ENCODE measurements at regions not wholly inside any gene's neighbourhood (a gene's known extent, or its start where the extent isn't known, plus 50 kb on each side); places are given as distances from the start of the nearest gene placed in this dataset.

DNA sequence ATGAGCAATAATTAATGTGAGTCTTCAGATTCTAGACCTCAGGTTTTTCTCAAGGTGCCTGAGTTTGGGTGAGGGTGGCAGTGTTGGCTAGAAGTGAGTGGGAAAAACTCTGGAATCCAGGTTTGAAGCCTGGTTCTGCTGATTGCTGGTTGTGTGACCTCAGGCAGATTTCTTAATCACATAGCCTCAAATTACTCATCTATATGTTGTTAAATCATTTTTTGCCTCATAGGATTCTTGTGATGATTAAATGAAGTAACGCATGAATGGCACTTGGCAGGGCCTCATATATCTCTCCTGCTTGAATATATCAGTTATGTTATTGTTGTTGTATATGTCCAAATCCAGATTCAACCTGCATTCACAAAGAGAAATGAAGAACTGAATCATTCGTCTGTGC, 60.5 kb downstream of the NR2F2 start:
- in situ Hi-C loops (cut with HindIII; ENCODE audit: low pct_unique_long_range_greater_than_20kb, low sequenced_read_pairs) = no loop called here
- DNase-seq (ENCODE audit: low read depth, low spot score) = no peak

DNA sequence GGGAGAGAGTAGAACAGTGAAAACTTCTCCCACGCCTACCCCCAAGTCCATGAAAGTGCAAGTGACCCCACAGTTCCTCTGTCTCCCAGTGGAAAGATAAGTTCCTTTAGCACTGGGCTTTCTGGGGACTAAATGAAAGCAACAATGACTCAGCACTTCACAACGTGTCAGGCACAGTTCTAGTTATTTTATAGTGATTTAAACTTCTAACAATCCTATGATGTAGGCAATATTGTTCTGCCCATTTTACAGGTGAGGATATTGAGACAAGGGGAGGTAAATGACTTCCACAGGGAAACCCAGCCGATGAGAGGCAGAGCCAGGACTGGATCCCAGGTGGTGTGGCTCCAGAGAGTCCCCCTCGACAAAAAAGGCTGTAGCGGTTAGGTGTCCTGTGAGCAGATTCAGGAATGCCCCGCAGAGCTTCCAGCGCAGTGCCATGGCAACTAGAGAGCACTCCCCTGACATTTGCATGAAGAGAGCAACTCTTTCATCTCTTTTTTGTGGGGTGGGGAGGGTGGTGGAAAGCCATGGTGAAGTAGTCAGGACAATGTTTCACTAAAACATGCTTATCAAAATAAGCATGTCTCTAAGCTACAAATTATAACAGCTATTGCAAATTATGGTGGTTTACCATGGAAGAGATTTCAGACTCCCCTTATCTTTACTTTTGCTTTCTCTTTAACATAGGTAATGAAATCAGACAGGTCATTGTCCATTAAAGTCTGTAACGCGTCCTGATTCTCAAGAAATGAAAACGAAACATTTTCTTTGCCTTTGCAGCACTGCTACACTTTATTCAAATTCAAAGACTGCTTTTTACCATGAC, 62.1 kb downstream of the NR2F2 start:
- in situ Hi-C loops (cut with HindIII; ENCODE audit: low pct_unique_long_range_greater_than_20kb, low sequenced_read_pairs) = no loop called here
- DNase-seq (ENCODE audit: low read depth, low spot score) = no peak

DNA sequence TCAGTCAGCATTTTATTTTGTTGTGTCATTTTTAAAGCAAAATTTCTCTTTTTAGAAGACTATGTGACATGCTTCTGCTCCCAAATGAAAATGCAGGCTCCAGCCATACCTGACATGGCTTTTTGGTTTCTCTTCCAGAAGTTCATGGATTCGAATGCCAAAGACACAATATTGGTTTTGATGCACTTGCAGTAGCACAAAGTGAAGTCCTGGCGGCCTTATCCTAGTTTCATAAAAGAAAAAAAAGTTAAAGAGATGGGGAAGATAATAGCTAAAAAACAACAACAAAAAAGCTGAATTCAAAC, 62.7 kb downstream of the NR2F2 start:
- in situ Hi-C loops (cut with HindIII; ENCODE audit: low pct_unique_long_range_greater_than_20kb, low sequenced_read_pairs) = no loop called here
- no peak for DNase-seq (ENCODE audit: low read depth, low spot score)

DNA sequence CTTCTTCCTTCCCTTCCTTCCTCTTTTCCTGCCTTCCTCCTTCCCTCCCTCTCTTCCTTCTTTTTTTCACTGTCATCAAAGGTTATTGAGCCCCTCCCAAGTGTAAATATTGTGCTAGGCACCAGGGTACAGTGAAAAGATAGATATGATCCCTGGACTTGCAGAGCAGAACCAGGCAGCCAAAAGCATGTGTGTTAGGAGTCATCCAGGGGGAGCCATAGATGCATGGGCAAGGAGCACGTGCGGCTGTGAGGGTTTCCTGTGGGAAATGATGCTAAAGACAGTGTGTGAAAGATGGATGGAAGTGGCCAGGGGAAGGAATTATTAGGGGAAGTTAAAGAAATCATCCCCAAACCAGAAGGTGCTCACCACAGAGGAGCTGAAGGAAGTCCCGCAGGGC, 65.2 kb downstream of the NR2F2 start:
- in situ Hi-C loops (cut with HindIII; ENCODE audit: low pct_unique_long_range_greater_than_20kb, low sequenced_read_pairs) = no loop called here
- DNase-seq (ENCODE audit: low read depth, low spot score) = no peak

DNA sequence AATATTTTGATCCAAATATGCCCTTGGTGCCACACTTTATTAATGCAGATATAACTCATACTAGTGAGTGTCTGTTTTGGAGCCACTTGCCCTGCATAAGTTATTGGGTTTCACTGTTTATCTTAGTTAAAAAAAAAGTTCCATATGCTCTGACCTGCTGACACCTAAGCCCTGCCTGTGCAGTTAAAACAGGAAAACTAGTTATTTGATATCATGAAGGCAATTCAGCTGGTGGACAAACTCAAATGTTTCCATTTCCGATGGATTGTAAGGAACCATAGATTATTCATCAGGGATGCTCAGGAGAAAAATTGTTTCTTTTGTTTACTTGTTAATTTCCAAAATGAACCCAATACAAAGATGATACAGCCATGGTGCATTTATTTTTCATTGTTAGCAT, 68.3 kb downstream of the NR2F2 start:
- no peak for DNase-seq (ENCODE audit: low read depth, low spot score)
- in situ Hi-C loops (cut with HindIII; ENCODE audit: low pct_unique_long_range_greater_than_20kb, low sequenced_read_pairs) = no loop called here

DNA sequence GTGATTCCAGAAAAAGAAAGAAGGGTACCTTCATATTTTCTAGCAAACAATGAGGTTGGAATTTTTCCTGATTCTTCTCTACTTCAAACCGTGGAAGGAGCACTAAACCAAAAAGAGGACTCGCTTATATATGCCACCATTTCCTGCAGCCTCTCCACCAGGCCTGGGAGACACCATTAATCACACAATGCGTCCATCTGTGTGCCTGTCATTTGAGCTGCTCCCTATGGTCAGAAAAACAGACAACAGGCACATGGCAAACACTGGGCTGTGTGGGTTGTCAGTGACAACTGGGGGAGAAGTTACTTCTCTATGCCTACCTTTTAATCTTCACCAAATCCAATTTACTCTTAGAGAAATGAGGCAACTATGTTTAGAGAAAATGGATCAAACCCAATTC, 71.9 kb downstream of the NR2F2 start:
- in situ Hi-C loops (cut with HindIII; ENCODE audit: low pct_unique_long_range_greater_than_20kb, low sequenced_read_pairs) = no loop called here
- DNase-seq (ENCODE audit: low read depth, low spot score) = no peak

DNA sequence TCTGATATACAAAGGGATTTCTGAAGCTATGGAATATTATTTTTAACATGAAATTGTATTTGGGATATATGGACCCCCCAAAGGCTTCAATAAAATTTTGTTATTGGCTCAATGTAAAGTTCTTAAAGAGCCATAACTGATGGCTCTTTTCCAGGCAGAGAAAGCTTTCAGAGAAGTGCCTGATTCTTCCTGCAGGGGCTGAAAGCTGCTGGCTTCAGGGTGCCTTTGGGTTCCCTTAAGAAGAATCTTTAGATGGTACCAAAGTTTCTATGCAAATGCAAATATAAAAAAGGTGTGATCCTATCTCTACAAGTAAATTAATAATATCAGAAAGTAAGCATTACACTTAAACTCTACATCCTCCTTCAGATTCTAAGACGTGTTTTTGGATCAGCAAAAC, 72.6 kb downstream of the NR2F2 start:
- in situ Hi-C loops (cut with HindIII; ENCODE audit: low pct_unique_long_range_greater_than_20kb, low sequenced_read_pairs) = no loop called here
- DNase-seq (ENCODE audit: low read depth, low spot score) = no peak

DNA sequence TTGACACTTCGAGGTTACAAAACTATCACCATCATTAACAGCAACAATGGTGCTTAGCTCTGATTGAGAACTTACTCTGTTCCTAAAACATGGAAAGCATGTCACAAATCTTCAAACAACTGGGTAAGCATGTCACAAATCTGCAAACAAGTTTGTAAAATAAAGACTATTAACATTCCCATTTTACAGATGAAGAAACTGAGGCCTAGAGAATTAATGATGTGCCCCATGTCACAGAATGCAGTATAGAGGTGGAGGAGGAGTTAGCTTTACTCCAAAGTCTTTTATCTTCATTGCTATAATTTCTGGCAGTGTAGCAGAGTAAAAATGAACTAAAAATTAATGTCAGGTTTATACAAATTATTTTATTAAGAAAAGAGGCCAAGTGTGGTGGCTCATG, 73.4 kb downstream of the NR2F2 start:
- in situ Hi-C loops (cut with HindIII; ENCODE audit: low pct_unique_long_range_greater_than_20kb, low sequenced_read_pairs) = no loop called here
- no peak for DNase-seq (ENCODE audit: low read depth, low spot score)

DNA sequence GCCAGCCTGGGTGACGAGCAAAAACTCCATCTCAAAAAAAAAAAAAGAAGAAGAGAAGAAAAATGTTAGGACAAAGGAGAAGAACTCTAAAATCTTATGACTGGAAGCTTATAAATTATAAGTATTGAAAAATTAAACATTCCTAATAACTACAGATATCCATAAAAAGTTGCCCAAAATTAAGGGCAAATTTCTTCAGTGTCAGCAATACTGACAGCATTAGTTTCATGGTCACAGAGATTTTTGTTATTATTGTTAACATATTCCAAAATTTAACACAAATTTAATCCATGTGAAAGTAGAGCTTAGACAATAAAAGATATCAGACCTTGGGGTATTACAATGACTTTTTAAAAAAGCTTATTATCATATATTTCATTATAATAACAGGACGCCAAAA, 74.1 kb downstream of the NR2F2 start:
- no peak for DNase-seq (ENCODE audit: low read depth, low spot score)
- in situ Hi-C loops (cut with HindIII; ENCODE audit: low pct_unique_long_range_greater_than_20kb, low sequenced_read_pairs) = no loop called here

DNA sequence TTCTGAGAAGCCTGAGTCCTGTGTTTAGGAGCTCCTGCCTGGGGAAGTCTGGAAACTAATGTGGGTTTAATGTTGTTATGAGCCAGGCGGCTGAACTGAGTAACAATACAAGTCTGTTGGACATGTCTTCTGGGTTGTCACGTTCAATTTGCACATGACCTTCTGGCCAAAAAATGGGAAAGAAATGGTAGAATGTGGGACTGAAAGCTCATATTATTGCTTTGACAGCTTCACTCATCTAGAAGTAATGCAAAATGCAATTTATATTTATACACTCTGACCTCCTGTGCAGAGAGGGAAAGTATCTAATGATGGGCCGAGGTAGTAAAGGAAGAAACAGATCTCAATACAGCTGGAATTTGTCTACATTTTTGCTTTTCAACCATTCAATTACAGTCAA, 75.8 kb downstream of the NR2F2 start:
- no peak for DNase-seq (ENCODE audit: low read depth, low spot score)
- in situ Hi-C loops (cut with HindIII; ENCODE audit: low pct_unique_long_range_greater_than_20kb, low sequenced_read_pairs) = no loop called here

DNA sequence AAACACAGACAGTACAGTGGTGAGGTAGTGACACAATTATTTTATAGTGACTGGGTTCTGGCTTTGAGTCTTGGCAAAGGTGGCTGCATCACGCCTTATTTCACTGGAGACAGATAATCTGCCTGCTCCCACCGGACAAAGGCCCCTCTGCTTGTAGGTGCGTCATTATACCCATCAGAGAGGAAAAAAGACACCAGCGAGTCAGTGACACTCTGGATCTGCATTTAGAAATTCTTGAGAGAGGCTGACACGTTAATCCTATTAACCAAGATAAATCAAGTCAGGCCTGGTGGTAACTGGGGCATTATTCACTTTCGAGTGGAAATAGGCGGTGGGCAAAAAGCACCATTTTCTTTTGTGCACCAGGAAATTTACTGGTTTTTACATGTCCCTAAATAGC, 76.2 kb downstream of the NR2F2 start:
- in situ Hi-C loops (cut with HindIII; ENCODE audit: low pct_unique_long_range_greater_than_20kb, low sequenced_read_pairs) = no loop called here

DNA sequence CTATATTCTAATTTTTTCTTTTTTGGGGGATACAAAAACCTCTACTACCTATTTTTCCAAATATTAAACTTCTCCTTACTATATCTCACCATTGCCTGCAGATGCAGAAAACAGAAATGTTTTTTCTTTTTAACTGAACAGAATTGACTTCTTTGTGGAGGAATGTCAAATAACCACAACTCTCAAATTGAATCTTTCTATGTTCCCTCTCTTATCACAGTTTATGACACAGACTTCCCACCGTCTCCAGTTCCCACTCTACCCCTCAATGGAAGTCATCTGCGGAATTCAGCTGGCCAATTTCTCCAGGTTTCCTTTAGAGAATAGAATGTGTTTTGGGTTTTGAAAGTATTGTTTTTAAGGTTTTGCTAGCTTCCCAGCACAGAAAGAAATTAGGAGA, 77.0 kb downstream of the NR2F2 start:
- in situ Hi-C loops (cut with HindIII; ENCODE audit: low pct_unique_long_range_greater_than_20kb, low sequenced_read_pairs) = no loop called here
- DNase-seq (ENCODE audit: low read depth, low spot score) = no peak

More for the DNA sequence above, 76.2 kb downstream of the NR2F2 start:
- DNase-seq (ENCODE audit: low read depth, low spot score) = no peak

DNA sequence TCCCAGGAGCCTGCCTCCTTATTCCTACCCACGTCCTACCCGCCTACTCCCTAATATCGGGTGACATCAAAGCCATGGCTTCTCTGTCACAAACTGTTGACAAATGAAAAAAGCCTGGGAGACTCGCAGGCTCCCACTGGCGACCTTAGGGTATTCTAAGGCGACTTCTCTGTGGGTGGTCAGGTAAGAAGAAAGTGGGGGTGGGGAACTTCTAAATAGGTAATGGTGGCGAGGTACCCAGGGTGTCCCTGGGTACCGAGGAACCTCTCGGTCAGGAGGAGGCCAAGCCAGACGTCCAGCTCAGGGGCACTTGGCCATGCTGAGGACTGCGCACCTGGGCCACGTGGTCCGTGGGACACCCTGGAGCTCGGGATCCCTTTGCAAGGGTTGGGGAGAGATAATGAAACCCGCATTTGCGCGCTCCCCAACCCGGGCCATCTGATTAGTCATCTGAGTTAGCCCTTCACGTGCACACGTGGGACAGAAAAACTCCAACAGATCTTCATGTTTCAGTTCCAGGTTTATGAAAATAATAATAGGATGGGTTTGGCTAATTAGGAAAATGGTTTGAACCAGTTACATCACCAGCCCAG, 78.2 kb downstream of the NR2F2 start:
- DNase-seq (ENCODE audit: low read depth, low spot score) = no peak
- in situ Hi-C loops (cut with HindIII; ENCODE audit: low pct_unique_long_range_greater_than_20kb, low sequenced_read_pairs) = no loop called here

DNA sequence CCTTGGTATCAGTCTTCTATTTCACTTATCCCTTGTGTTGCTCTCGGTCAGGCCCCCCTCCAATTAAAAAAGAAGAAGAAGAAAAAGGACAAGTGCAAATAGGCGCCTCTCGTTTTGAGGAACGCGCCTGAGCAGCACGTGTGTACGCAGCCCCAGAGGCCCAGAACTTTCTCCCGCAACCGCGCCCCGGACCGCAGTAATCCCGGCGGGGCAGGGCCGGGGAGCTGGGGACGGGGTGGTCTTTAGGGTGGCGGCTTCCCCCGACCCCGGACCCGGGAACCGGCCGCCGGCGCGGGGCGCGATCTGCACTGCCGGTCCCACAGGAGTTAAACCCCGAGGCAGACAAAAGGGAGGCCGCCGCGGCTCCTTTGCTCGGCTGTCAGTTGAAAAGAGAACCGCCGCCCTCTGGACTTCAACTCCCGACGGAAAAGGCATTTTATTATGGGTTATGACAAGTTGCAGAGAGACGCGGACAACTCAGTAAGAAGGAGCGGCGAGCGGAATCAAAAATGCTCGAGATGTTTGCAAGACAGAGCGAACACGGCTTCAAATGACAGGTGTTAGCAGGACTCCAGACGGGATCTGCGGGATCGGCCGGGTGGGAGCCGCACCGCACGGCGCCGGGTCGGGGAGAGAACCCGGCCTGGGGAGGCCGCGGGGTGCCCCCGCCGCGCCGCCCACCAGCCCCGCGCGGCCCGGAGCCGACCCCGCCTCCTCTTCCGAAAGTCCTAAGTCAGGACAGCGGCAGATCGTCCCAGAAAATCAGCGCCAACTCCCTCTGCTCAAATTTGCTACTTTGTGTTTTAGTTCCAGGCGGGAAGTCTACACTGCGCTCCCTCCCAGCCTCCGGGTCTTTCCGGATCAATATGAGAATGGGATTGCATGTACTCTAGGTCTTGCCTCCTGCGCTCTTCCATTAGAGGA, 79.0 kb downstream of the NR2F2 start:
- in situ Hi-C loops (cut with HindIII; ENCODE audit: low pct_unique_long_range_greater_than_20kb, low sequenced_read_pairs) = no loop called here
- no peak for DNase-seq (ENCODE audit: low read depth, low spot score)

DNA sequence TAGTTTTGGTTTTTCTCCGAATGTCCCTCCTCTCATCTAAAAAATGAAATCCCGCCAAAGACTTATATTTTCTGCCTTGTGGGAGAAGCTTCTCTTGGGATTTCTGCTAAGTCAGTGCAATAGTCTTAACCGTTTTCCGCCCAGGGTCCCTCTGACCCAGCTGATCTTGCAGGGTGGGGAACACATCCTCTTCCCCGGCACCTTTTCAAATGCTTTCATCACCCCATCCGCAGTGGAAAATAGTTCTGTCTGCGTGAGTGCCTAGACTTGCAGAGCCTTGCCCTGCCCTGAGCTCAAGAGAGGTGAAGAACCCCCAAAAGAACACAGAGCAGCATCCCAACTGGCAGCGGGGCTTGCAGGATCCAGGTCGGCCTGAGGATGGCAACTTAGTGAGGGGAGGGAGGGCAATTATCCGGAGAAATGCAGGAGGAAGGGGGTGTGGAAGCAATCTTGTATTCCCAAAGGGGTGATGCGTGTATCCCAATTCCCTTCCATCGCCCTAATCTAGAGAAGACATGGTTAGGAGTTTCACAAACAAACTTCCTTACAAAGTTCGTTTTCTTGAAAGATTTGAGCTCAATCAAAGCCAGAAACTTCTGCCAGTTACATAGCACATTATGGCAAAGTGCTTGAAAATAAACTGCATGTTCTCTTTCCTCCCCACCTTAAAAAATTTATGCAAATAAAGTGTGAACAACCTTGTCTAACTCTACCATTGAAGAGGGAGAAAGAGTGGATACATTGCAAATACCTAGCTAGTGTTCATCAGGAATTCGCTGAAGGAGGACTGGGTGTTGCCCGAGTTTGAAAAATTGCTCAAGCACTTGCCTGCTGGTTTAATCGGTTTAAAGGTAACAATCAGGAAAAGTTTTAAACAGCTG, 79.9 kb downstream of the NR2F2 start:
- in situ Hi-C loops (cut with HindIII; ENCODE audit: low pct_unique_long_range_greater_than_20kb, low sequenced_read_pairs) = no loop called here
- DNase-seq (ENCODE audit: low read depth, low spot score) = no peak

DNA sequence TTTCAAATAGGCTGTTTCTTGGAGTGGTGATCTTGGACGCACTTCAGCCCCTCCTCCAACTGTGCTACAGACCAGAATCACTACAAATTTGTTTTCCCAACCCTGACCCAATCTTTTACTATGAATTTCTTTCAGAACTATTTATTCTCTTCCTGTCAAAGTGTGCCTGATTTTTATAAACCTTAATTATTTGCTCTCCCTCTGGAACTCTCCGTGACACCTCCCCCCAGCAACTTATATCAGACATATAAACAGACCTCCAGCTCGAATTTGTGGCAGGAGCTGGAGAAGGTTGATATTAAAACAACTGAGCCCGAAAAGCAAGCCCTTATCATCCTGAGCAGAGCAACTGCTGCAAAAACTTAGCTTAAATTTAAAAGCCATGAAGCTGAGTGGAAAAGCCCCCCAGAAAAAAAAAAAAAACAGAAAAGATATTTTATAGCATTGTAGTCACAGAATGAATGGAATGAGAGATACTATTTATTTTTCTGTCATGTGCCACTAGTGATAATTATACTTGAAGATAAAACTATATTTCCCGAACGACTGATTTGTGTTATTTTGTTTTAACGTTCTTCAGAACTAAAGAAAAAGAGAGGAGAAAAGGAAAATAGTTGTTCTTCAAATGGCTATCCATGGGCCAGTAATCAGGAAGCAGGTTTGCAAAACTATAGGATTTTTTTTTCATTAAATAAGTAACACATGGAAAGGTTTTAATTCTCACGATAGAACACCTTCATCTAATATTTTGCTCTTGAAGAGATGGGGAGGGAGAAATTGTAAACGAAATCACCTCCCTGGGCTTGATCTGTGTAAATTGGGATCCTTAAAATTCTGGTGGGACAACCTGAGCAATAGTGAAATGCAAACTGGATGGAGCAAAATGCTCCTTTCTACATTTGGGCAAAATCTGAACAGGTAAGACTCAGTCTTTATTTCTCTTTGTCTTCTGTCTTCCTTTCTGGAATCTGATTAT, 80.8 kb downstream of the NR2F2 start:
- in situ Hi-C loops (cut with HindIII; ENCODE audit: low pct_unique_long_range_greater_than_20kb, low sequenced_read_pairs) = no loop called here
- DNase-seq (ENCODE audit: low read depth, low spot score) = no peak

All from SK-MEL-5 (cell line).